Neural cell (in vitro differentiated cells): ENCODE measurements at regions not wholly inside any gene's neighbourhood (a gene's known extent, or its start where the extent isn't known, plus 50 kb on each side); places are given as distances from the start of the nearest gene placed in this dataset.

ENCODE experiments used
- H2AFZ ChIP-seq: fragments of 200-600, 300-800 bp; sonication (generic), shearing (Covaris generic); 2 replicates; pipeline ENCODE4 v1.6.0; 2014; ENCODE audit warnings: low read depth, mild to moderate bottlenecking, antibody characterized with exemption, low read length, moderate library complexity
- H3F3A ChIP-seq: fragments of 200-600 bp; shearing (Covaris generic); 2 replicates; pipeline ENCODE4 v1.6.1; 2016; ENCODE audit warnings: mild to moderate bottlenecking, moderate library complexity, mixed read lengths, antibody characterized with exemption, low read length; ENCODE audit not compliant: insufficient read depth, poor library complexity, severe bottlenecking
- H3K27ac ChIP-seq: fragments of 200-600, 300-800 bp; sonication (generic), shearing (Covaris generic); 2 replicates; pipeline ENCODE4 v1.5.1; 2014; ENCODE audit warnings: mild to moderate bottlenecking, low read length, moderate library complexity
- H3K27me3 ChIP-seq: fragments of 300-800, 200-600 bp; sonication (generic), shearing (Covaris generic); 2 replicates; pipeline ENCODE4 v1.6.0; 2014; ENCODE audit warnings: mild to moderate bottlenecking, low read depth, low read length, moderate library complexity; ENCODE audit not compliant: insufficient read depth
- H3K36me3 ChIP-seq: fragments of 300-800, 200-600 bp; sonication (generic), shearing (Covaris generic); 2 replicates; pipeline ENCODE4 v1.5.1; 2014; ENCODE audit warnings: mild to moderate bottlenecking, antibody characterized with exemption, low read length, moderate library complexity; ENCODE audit not compliant: insufficient read depth
- H3K4me2 ChIP-seq: fragments of 300-800, 200-600 bp; sonication (generic), shearing (Covaris generic); 2 replicates; pipeline ENCODE4 v1.6.0; 2014; ENCODE audit warnings: mild to moderate bottlenecking, low read length
- H3K4me3 ChIP-seq: fragments of 300-800, 200-600 bp; sonication (generic), shearing (Covaris generic); 2 replicates; pipeline ENCODE4 v1.5.1; 2014; ENCODE audit warnings: mild to moderate bottlenecking, low read length, moderate library complexity
- H3K79me2 ChIP-seq: fragments of 200-600 bp; shearing (Covaris generic); replicated peaks from 2 replicates; pipeline ENCODE4 v1.6.0; 2014; ENCODE audit warnings: mild to moderate bottlenecking, low read length, moderate library complexity; ENCODE audit not compliant: insufficient read depth
- H3K9ac ChIP-seq: fragments of 300-800, 200-600 bp; sonication (generic), shearing (Covaris generic); 2 replicates; pipeline ENCODE4 v1.6.1; 2016; ENCODE audit warnings: mild to moderate bottlenecking, low read length, mixed read lengths
- H3K9me2 ChIP-seq: fragments of 200-600 bp; shearing (Covaris generic); 2 replicates; pipeline ENCODE4 v1.6.1; 2016; ENCODE audit warnings: mild to moderate bottlenecking, low read length, mixed read lengths; ENCODE audit not compliant: insufficient read depth
- H3K9me3 ChIP-seq: fragments of 200-600, 300-800 bp; sonication (generic), shearing (Covaris generic); 2 replicates; pipeline ENCODE4 v1.6.1; 2016; ENCODE audit warnings: mild to moderate bottlenecking, mixed run types, low read length, moderate library complexity, mixed read lengths
- H4K20me1 ChIP-seq: fragments of 200-600 bp; shearing (Covaris generic); 2 replicates; pipeline ENCODE4 v1.6.1; 2016; ENCODE audit warnings: mild to moderate bottlenecking, mixed run types; ENCODE audit not compliant: insufficient read depth
- EP300 ChIP-seq: fragments of 450-650 bp; conservative IDR thresholded peaks from 2 replicates; pipeline ENCODE4 v1.6.1; 2014; ENCODE audit warnings: antibody characterized with exemption, mild to moderate bottlenecking, moderate library complexity; ENCODE audit not compliant: poor library complexity, severe bottlenecking
- EZH2 ChIP-seq: fragments of 200-600, 300-800 bp; shearing (Covaris generic), sonication (generic); IDR thresholded peaks from 2 replicates; pipeline ENCODE4 v1.6.1; 2014; ENCODE audit warnings: antibody characterized with exemption, low read length, borderline replicate concordance, mild to moderate bottlenecking; ENCODE audit not compliant: insufficient read depth, poor library complexity, severe bottlenecking
- MXI1 ChIP-seq: fragments of 450-650 bp; conservative IDR thresholded peaks from 2 replicates; pipeline ENCODE4 v1.6.1; 2014; ENCODE audit warnings: antibody characterized with exemption, mild to moderate bottlenecking; ENCODE audit not compliant: poor library complexity, severe bottlenecking
- POLR2AphosphoS5 ChIP-seq: IDR thresholded peaks from 2 replicates; pipeline ENCODE4 v1.6.1; 2012
- RAD21 ChIP-seq: fragments of 450-650 bp; conservative IDR thresholded peaks from 2 replicates; pipeline ENCODE4 v1.6.1; 2014; ENCODE audit warnings: antibody characterized with exemption, mild to moderate bottlenecking, moderate library complexity
- SMC3 ChIP-seq: fragments of 450-650 bp; conservative IDR thresholded peaks from 2 replicates; pipeline ENCODE4 v1.6.1; 2014; ENCODE audit warnings: antibody characterized with exemption, mild to moderate bottlenecking, moderate library complexity; ENCODE audit not compliant: poor library complexity
- TAF1 ChIP-seq: IDR thresholded peaks from 2 replicates; pipeline ENCODE4 v1.6.1; 2012; ENCODE audit warnings: low read depth
- TF ChIP-seq, protein P1 (sequence below): IDR thresholded peaks from 2 replicates; pipeline ENCODE4 v1.6.1; 2012; ENCODE audit warnings: borderline replicate concordance
- TF ChIP-seq, protein P2 (sequence below): fragments of 450-650 bp; IDR thresholded peaks from 2 replicates; pipeline ENCODE4 v1.5.1; 2014; ENCODE audit warnings: antibody characterized with exemption, mild to moderate bottlenecking, moderate library complexity; ENCODE audit not compliant: poor library complexity, severe bottlenecking

DNA sequence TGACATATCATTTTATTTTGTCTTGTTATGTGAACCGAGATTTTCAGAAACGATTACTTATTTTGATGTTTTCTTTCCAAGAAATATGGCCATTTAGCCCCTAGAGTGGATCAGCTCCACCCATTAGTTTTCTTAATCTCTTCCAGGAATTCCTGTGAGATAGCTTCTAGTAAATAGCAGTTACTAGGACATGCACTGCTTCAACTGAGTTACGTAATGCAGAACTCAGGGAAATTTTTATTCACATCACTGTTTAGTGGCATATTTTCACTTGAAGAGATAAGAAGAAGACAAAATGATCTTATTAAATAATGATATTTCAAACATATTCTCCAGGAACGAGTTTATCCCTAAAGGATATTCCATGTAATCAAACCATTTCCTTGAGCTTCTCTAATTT, 573.5 kb upstream of the CNTNAP5 start:
- H3K36me3 ChIP-seq, result no peaks in the 10 kb centered on the region
- H3K9me3 ChIP-seq, result no peaks in the 10 kb centered on the region
- no peaks in the 10 kb centered on the region for H3K9me2 ChIP-seq
- no peak overlapping the region for H3K9ac ChIP-seq
- no peaks in the 10 kb centered on the region for H3F3A ChIP-seq
- no peak overlapping the region for H3K27ac ChIP-seq
- TF ChIP-seq, protein P1, sequence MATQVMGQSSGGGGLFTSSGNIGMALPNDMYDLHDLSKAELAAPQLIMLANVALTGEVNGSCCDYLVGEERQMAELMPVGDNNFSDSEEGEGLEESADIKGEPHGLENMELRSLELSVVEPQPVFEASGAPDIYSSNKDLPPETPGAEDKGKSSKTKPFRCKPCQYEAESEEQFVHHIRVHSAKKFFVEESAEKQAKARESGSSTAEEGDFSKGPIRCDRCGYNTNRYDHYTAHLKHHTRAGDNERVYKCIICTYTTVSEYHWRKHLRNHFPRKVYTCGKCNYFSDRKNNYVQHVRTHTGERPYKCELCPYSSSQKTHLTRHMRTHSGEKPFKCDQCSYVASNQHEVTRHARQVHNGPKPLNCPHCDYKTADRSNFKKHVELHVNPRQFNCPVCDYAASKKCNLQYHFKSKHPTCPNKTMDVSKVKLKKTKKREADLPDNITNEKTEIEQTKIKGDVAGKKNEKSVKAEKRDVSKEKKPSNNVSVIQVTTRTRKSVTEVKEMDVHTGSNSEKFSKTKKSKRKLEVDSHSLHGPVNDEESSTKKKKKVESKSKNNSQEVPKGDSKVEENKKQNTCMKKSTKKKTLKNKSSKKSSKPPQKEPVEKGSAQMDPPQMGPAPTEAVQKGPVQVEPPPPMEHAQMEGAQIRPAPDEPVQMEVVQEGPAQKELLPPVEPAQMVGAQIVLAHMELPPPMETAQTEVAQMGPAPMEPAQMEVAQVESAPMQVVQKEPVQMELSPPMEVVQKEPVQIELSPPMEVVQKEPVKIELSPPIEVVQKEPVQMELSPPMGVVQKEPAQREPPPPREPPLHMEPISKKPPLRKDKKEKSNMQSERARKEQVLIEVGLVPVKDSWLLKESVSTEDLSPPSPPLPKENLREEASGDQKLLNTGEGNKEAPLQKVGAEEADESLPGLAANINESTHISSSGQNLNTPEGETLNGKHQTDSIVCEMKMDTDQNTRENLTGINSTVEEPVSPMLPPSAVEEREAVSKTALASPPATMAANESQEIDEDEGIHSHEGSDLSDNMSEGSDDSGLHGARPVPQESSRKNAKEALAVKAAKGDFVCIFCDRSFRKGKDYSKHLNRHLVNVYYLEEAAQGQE, result no peak
- TF ChIP-seq EP300 (no peak), POLR2AphosphoS5 (no peak), TAF1 (no peak), MXI1 (no peak), RAD21 (no peak)
- TF ChIP-seq, protein P2, sequence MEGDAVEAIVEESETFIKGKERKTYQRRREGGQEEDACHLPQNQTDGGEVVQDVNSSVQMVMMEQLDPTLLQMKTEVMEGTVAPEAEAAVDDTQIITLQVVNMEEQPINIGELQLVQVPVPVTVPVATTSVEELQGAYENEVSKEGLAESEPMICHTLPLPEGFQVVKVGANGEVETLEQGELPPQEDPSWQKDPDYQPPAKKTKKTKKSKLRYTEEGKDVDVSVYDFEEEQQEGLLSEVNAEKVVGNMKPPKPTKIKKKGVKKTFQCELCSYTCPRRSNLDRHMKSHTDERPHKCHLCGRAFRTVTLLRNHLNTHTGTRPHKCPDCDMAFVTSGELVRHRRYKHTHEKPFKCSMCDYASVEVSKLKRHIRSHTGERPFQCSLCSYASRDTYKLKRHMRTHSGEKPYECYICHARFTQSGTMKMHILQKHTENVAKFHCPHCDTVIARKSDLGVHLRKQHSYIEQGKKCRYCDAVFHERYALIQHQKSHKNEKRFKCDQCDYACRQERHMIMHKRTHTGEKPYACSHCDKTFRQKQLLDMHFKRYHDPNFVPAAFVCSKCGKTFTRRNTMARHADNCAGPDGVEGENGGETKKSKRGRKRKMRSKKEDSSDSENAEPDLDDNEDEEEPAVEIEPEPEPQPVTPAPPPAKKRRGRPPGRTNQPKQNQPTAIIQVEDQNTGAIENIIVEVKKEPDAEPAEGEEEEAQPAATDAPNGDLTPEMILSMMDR, result no peak
- H2AFZ ChIP-seq, result no peak overlapping the region
- H3K79me2 ChIP-seq, result no peaks in the 10 kb centered on the region
- H3K4me2 ChIP-seq, result no peak overlapping the region
- H3K4me3 ChIP-seq, result no peak overlapping the region
- H3K27me3 ChIP-seq, result no peaks in the 10 kb centered on the region
- H4K20me1 ChIP-seq, result no peaks in the 10 kb centered on the region

DNA sequence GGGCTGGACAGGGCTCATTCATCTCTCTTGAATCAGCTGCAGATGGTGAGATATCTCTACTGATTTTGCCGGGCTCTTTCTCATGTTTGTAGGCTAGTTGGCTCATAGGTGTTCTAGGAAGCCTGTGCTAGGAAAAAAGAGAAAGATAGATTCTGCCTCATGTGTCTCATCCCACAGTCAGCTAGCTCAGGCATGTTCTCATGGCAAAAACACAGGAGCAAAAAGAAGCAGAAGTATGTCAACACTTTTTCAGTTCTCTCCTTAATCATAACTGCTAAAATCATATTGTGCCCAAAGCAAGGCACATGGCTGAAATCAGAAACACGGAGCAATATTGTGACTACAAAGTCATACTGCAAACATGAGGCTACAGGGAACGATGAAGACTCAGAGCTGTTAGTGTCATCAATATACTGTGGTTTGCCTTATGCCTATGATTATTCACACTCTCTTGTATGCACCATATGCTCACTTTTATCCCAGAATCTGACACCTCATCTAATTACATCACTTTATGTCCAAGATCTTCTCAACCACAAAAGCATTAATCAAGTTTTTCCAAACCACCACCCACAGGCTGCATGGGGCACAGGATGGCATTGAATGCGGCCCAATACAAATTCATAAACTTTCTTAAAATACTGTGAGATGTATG, 571.9 kb upstream of the CNTNAP5 start:
- H4K20me1 ChIP-seq, result no peaks in the 10 kb centered on the region
- H2AFZ ChIP-seq, result no peak overlapping the region
- H3K27ac ChIP-seq, result no peak overlapping the region
- no peak overlapping the region for H3K4me2 ChIP-seq
- TF ChIP-seq TAF1 (no peak), EP300 (no peak), EZH2 (no peak), MXI1 (no peak), SMC3 (no peak), RAD21 (no peak), POLR2AphosphoS5 (no peak)
- TF ChIP-seq, protein P1, result no peak
- TF ChIP-seq, protein P2, result no peak
- H3K4me3 ChIP-seq, result no peak overlapping the region
- H3K9ac ChIP-seq, result no peak overlapping the region
- no peaks in the 10 kb centered on the region for H3K36me3 ChIP-seq
- no peaks in the 10 kb centered on the region for H3K9me3 ChIP-seq
- H3K79me2 ChIP-seq, result no peaks in the 10 kb centered on the region
- H3K27me3 ChIP-seq, result no peaks in the 10 kb centered on the region
- H3K9me2 ChIP-seq, result no peaks in the 10 kb centered on the region
- no peaks in the 10 kb centered on the region for H3F3A ChIP-seq
